GM21381 (cell line): ENCODE measurements at regions not wholly inside any gene's neighbourhood (a gene's known extent, or its start where the extent isn't known, plus 50 kb on each side); places are given as distances from the start of the nearest gene placed in this dataset.

Experiments used
- ATAC-seq: cut with Tn5 transposase; IDR thresholded peaks from one replicate; pipeline ENCODE4 v1.9.1; 2021; ENCODE audit warnings: mild to moderate bottlenecking, moderate library complexity; ENCODE audit not compliant: unreplicated experiment

- no peak for ATAC-seq
Observed at GRCh38 chr6:126600258-126600916, 260.5 kb downstream of the CENPW start.

- no peak for ATAC-seq
Observed at GRCh38 chr6:126603410-126603809, 263.5 kb downstream of the CENPW start.

- no peak for ATAC-seq
Observed at GRCh38 chr6:126605089-126605488, 265.2 kb downstream of the CENPW start.

GRCh38 chr6:126607289-126607688 is 267.4 kb downstream of the CENPW start:
- no peak for ATAC-seq

DNA sequence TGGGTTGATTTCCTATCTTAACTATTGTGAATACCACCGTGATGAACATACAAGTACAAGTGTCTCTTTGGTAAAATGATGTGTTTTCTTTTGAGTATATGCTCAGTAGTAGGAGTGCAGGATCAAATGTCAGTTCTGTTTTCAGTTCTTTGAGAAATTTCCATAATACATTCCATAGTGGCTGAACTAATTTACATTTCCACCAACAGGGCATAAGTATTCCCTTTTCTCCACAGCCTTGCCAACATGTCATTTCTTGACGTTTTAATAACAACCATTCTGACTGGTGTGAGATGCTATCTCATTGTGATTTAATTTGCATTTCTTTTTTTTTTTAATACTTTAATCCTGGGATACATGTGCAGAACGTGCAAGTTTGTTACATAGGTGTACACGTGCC is 268.8 kb downstream of the CENPW start:
- no peak for ATAC-seq

GRCh38 chr6:126614642-126615504 is 275.0 kb downstream of the CENPW start:
- ATAC-seq, result no peak

GRCh38 chr6:126616866-126617265 is 277.0 kb downstream of the CENPW start:
- ATAC-seq, result no peak

- no peak for ATAC-seq
Observed at GRCh38 chr6:126618639-126619343, 278.9 kb downstream of the CENPW start.

DNA sequence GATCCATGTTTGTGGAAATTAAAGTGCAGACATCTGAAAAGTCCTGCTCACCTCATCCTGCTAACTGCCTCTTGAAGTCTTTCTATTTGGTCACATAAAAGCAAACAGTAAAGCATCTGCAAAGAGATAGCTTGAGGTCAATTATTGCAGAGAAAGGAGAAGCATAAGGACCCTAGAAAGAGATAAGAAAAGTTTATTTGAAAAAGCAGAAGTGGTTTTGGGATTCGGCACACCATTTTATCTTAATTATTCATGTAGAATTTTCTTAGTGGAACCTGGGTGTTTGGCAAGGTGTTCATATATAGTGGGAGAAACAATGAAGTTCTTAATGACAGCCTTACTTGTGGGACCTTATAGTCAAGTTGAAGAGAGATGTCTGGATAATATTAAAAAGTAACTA is 280.8 kb downstream of the CENPW start:
- ATAC-seq, result no peak

GRCh38 chr6:126625019-126625418 is 285.1 kb downstream of the CENPW start:
- ATAC-seq, result no peak

DNA sequence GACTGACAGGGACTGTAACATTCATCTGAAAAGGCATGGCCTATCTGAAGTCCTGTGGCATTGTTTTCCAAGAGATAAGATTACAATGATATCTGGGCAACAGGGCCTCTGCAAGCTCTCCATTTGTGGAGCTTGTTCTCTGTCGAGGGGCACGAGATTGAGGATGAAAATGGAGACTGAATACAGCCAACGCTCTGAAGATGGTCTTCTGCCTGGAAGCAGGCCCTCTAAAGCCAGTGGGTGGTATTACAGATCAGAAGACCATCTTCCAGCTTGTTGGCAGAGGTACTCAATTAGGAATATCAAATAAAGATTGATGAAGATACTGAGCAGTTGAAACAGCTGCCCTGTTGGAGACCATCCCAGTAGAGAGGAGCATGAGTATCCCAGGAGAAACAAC is 288.2 kb downstream of the CENPW start:
- no peak for ATAC-seq

DNA sequence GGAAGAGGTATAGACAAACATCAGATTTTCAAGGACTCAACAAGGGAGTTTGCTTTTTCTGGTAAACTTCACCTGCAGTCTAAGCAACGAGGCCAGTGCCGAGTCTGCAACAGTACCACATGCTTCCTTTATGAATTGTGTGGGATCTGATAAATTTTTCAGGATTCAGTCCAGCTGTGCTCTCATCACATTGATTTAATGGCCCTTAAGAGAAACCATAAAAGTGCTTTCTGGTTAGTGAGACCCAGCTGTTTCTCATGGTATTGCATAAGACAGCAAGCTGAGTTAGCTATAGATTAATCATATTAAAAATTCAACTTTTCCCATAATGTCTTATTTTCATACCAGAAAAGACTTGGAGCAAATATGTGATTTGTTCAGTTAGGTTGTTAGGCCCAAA is 291.4 kb downstream of the CENPW start:
- ATAC-seq, result no peak

- no peak for ATAC-seq
Observed at GRCh38 chr6:126632271-126632670, 292.4 kb downstream of the CENPW start.

GRCh38 chr6:126633373-126633772 is 293.5 kb downstream of the CENPW start:
- no peak for ATAC-seq

DNA sequence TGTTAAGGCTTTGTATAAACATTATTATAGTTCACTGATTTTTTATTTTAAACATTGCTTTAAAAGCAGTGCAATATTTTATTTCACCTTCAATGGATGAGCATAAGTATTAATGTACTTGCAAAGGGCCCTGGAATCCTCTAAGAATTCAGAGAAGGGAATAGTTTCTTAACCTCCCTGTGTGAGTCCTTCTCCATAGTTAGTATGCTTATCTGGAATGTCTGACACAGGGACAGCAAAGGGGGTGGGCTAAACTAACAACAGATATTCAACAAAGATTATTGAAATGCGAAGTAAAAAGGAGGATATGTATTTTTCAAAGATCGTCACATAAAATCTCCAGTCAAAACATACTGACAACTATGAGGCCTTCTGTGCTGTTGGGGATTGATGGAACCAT is 300.4 kb downstream of the CENPW start:
- ATAC-seq, result no peak

DNA sequence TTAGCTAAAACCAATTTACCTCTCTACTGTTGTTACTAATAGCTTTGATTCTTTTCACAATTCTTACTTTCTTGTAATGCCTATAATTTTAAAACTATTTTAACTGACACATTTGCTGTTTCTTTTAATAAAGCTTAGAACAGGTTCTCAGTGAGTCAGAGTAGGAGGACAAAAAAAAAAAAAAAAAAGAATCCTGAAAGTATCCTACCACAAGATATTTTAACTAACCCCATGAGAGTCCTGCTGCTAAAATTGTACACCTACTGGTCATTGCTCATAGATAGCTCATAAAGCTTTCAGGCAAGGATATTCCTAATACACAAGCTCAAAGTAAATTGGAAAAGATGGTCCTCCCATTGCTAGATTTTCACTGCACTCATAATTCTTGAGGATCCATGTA is 301.0 kb downstream of the CENPW start:
- ATAC-seq, result no peak

GRCh38 chr6:126641641-126642040 is 301.7 kb downstream of the CENPW start:
- no peak for ATAC-seq

DNA sequence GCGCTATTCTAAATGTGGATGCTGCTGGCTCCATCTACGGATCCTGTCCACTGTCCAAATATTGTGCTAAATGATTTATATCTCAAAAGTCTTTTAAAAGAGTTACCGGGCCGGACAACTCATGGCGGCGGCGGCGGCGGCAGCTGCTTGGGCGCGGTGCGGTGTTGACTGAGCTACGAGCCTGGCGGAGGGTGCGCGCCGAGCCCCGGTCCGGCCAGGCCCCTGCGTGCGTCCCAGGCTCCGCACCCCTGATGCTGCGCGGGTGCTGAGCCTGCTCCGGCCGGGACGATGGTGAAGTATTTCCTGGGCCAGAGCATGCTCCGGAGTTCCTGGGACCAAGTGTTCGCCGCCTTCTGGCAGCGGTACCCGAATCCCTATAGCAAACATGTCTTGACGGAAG is 303.4 kb downstream of the CENPW start:
- ATAC-seq, result no peak

- ATAC-seq, result no peak
Observed at GRCh38 chr6:126650931-126651330, 311.0 kb downstream of the CENPW start.

GRCh38 chr6:126657561-126658175 is 317.8 kb downstream of the CENPW start:
- no peak for ATAC-seq

GRCh38 chr6:126660376-126660775 is 320.5 kb downstream of the CENPW start:
- no peak for ATAC-seq
